Trophoblast cell (in vitro differentiated cells and primary cell): ENCODE measurements at regions not wholly inside any gene's neighbourhood (a gene's known extent, or its start where the extent isn't known, plus 50 kb on each side); places are given as distances from the start of the nearest gene placed in this dataset.

Source experiments
- DNase-seq, 2 donors: peaks; one replicate each; pipeline ENCODE4 v3.0.0-alpha.2; 2016
- H2AFZ ChIP-seq: 2 replicates; pipeline ENCODE4 v1.6.1; 2013; ENCODE audit warnings: low read length, moderate library complexity, mild to moderate bottlenecking; ENCODE audit not compliant: insufficient read depth, poor library complexity
- H2AK5ac ChIP-seq: 2 replicates; pipeline ENCODE4 v1.6.1; 2013; ENCODE audit warnings: mild to moderate bottlenecking, low read length
- H2BK120ac ChIP-seq: 2 replicates; pipeline ENCODE4 v1.6.1; 2013; ENCODE audit warnings: low read length, mild to moderate bottlenecking, moderate library complexity; ENCODE audit not compliant: insufficient read depth, poor library complexity
- H2BK12ac ChIP-seq: 2 replicates; pipeline ENCODE4 v1.6.1; 2013; ENCODE audit warnings: mild to moderate bottlenecking, low read length, moderate library complexity
- H2BK5ac ChIP-seq: 2 replicates; pipeline ENCODE4 v1.6.1; 2013; ENCODE audit warnings: low read length, low read depth, moderate library complexity, mild to moderate bottlenecking; ENCODE audit not compliant: poor library complexity
- H3K14ac ChIP-seq: 2 replicates; pipeline ENCODE4 v1.6.1; 2013; ENCODE audit warnings: mild to moderate bottlenecking, low read length
- H3K18ac ChIP-seq: 2 replicates; pipeline ENCODE4 v1.6.1; 2013; ENCODE audit warnings: mild to moderate bottlenecking, low read length
- H3K23ac ChIP-seq: 2 replicates; pipeline ENCODE4 v1.6.1; 2013; ENCODE audit warnings: low read length
- H3K27ac ChIP-seq: 2 replicates; pipeline ENCODE4 v1.5.1; 2013; ENCODE audit warnings: low read depth, mild to moderate bottlenecking, inconsistent platforms, low read length, moderate library complexity
- H3K27me3 ChIP-seq: 2 replicates; pipeline ENCODE4 v1.6.1; 2013; ENCODE audit warnings: inconsistent platforms, mild to moderate bottlenecking, low read length, moderate library complexity; ENCODE audit not compliant: insufficient read depth
- H3K36me3 ChIP-seq, 2 experiments: 1 replicate in 1 of 2; 2 replicates in 1 of 2; pipeline ENCODE4 v1.6.1; 2013; ENCODE audit warnings: low read length in 2 of 2, mild to moderate bottlenecking in 2 of 2, moderate library complexity in 1 of 2; ENCODE audit not compliant: insufficient read depth in 2 of 2, control insufficient read depth in 1 of 2
- H3K4ac ChIP-seq: 2 replicates; pipeline ENCODE4 v1.6.1; 2013; ENCODE audit warnings: low read depth, mild to moderate bottlenecking, low read length, moderate library complexity
- H3K4me1 ChIP-seq, 2 experiments: 1 replicate in 1 of 2; 2 replicates in 1 of 2; pipeline ENCODE4 v1.6.1; 2013; ENCODE audit warnings: low read length in 2 of 2, mild to moderate bottlenecking in 2 of 2, moderate library complexity in 1 of 2; ENCODE audit not compliant: insufficient read depth in 2 of 2, control insufficient read depth in 1 of 2
- H3K4me2 ChIP-seq: 2 replicates; pipeline ENCODE4 v1.6.1; 2013; ENCODE audit warnings: inconsistent platforms, mild to moderate bottlenecking, low read length, moderate library complexity
- H3K4me3 ChIP-seq: 2 replicates; pipeline ENCODE4 v1.5.1; 2013; ENCODE audit warnings: mild to moderate bottlenecking, low read depth, low read length, inconsistent platforms
- H3K79me1 ChIP-seq: one replicate; pipeline ENCODE4 v1.6.1; 2013; ENCODE audit warnings: low read length
- H3K79me2 ChIP-seq: 2 replicates; pipeline ENCODE4 v1.6.1; 2013; ENCODE audit warnings: low read length, mild to moderate bottlenecking; ENCODE audit not compliant: control insufficient read depth, insufficient read depth, poor library complexity
- H3K9ac ChIP-seq: 2 replicates; pipeline ENCODE4 v1.6.1; 2013; ENCODE audit warnings: mild to moderate bottlenecking, low read length
- H3K9me3 ChIP-seq: 2 replicates; pipeline ENCODE4 v1.6.1; 2013; ENCODE audit warnings: low read depth, mild to moderate bottlenecking, control low read depth, inconsistent platforms, low read length; ENCODE audit not compliant: insufficient read depth
- H4K12ac ChIP-seq: 2 replicates; pipeline ENCODE4 v1.6.1; 2013; ENCODE audit warnings: low read depth, mild to moderate bottlenecking, low read length, moderate library complexity
- H4K8ac ChIP-seq: 2 replicates; pipeline ENCODE4 v1.6.1; 2013; ENCODE audit warnings: low read depth, mild to moderate bottlenecking, low read length, moderate library complexity
- H4K91ac ChIP-seq: one replicate; pipeline ENCODE4 v1.6.1; 2013; ENCODE audit warnings: low read depth, mild to moderate bottlenecking, low read length, moderate library complexity
- WGBS: extraction: QIAGEN DNeasy Blood & Tissue Kit; methylation state at CpG from one replicate; pipeline ENCODE4 v1.1.7; 2013; ENCODE audit warnings: missing lambda C conversion rate; ENCODE audit not compliant: insufficient read length, insufficient coverage; ENCODE audit errors: extremely low coverage; 5-methylcytosine and 5-hydroxymethylcytosine counted together

DNA sequence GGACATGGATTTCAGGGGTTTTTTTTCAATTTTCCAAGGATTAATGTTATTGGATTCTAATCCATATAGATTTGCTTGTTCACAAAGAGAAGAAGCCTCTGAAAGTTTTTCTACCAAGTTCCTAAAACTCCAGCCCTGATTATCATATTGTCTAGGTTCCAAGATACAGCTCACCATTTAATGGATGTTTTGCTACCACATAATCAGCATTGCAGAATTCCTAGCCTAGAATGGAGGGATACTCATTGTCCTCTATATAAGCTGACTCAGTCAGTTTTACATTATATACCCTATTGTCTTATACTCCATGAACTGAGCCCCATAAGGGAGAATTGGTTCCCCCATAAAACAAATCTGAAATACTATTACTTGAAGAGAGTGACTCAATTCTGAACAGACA lies 664.7 kb upstream of the FAM241A start:
- Histone ChIP-seq H2BK12ac (no peak overlapping the region), H2AFZ (no peak overlapping the region), H3K9ac (no peak overlapping the region), H3K18ac (no peak overlapping the region), H4K12ac (no peak overlapping the region), H3K9me3 (no peaks in the 10 kb centered on the region), H3K36me3 (no peaks in the 10 kb centered on the region), H3K4me3 (no peak overlapping the region), H4K8ac (no peak overlapping the region), H3K4ac (no peak overlapping the region), H3K79me1 (no peaks in the 10 kb centered on the region), H4K91ac (no peak overlapping the region), H2AK5ac (no peak overlapping the region), H2BK120ac (no peak overlapping the region), H3K27me3 (no peaks in the 10 kb centered on the region), H3K4me2 (no peak overlapping the region), H3K4me1 (no peaks in the 10 kb centered on the region), H2BK5ac (no peak overlapping the region), H3K14ac (no peak overlapping the region), H3K79me2 (no peaks in the 10 kb centered on the region), H3K23ac (no peak overlapping the region), H3K27ac (no peak overlapping the region)
- DNase-seq = no peak

DNA sequence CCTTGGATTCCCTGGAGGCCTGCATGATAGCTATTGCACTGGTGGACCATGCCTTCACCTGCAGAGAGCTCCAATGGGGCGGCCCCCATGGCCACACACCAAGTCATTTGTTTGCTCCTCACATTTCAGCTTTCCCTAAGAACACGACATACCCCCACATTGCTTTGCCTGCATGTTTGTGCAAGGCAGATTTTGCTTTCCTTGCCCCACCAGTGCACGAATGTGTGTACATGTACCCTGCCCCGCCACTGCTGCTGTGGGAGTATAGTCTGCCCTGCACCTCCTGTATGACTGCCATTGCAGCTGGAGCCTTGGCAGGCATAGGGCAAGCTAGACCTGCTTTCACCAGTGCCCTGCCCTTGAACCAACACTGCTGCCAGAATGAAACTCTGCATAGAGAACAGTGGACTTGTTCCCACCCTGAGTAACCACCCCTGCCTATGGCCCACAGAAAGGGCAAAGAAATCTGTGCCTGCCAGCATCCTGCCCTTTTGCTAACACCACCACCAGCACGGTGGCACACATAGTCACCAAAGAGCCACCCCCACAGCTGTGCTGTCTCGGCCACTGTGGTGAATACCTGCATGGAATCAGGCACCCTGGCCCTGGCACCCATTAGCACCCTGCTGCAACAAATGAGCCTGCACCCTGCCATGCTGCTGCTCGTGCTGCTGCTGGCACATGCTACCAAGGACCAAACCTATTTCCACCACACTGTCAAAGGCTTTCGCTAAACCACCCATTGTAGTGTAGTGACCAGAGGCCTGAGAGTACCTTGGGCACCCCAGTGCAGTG lies 661.7 kb upstream of the FAM241A start:
- H3K18ac ChIP-seq = no peak overlapping the region
- H3K27ac ChIP-seq = no peak overlapping the region
- H3K4ac ChIP-seq = no peak overlapping the region
- H4K8ac ChIP-seq = no peak overlapping the region
- no peaks in the 10 kb centered on the region for H3K27me3 ChIP-seq
- H2BK120ac ChIP-seq = no peak overlapping the region
- H4K12ac ChIP-seq = no peak overlapping the region
- H3K23ac ChIP-seq = peak overlapping the region; percentile 49
- H3K79me2 ChIP-seq = no peaks in the 10 kb centered on the region
- no peak overlapping the region for H3K9ac ChIP-seq
- H2BK5ac ChIP-seq = no peak overlapping the region
- no peak overlapping the region for H4K91ac ChIP-seq
- H2AK5ac ChIP-seq = no peak overlapping the region
- H2BK12ac ChIP-seq = no peak overlapping the region
- H3K4me3 ChIP-seq = peak overlapping the region; percentile 13
- no peaks in the 10 kb centered on the region for H3K4me1 ChIP-seq
- no peak for DNase-seq
- no CpG with 5 or more reads among the region's 8 CpGs for WGBS
- no peak overlapping the region for H3K4me2 ChIP-seq
- no peak overlapping the region for H2AFZ ChIP-seq
- H3K9me3 ChIP-seq = no peaks in the 10 kb centered on the region
- H3K79me1 ChIP-seq = no peaks in the 10 kb centered on the region
- H3K14ac ChIP-seq = no peak overlapping the region
- H3K36me3 ChIP-seq = no peaks in the 10 kb centered on the region

DNA sequence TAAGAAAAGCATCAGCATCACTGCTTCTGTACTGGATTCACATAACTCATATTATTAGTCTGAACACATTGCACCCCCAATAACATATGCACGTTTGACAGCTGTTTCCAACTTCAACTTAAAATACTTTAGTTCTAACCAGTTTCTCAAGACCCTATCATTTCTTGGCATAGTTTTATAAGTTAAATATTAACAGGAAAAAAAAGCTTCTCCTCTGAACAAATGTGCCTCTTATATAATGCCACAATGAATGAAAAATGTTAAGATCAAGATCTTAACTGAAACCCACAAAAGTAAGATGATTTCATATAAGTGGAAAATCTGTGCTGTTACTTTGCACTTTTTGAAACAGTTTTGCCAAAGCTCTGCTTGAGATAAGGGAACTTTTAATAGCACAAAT lies 652.8 kb upstream of the FAM241A start:
- Histone ChIP-seq H3K79me2 (no peaks in the 10 kb centered on the region), H2AFZ (no peak overlapping the region), H3K4ac (no peak overlapping the region), H3K4me2 (no peak overlapping the region), H4K12ac (no peak overlapping the region), H3K27ac (no peak overlapping the region), H3K36me3 (no peaks in the 10 kb centered on the region), H2BK5ac (no peak overlapping the region), H3K9me3 (no peaks in the 10 kb centered on the region), H4K8ac (no peak overlapping the region), H3K79me1 (no peaks in the 10 kb centered on the region), H3K4me3 (no peak overlapping the region), H3K9ac (no peak overlapping the region), H2BK12ac (no peak overlapping the region), H4K91ac (no peak overlapping the region), H3K18ac (no peak overlapping the region), H3K27me3 (no peaks in the 10 kb centered on the region), H3K14ac (no peak overlapping the region), H3K4me1 (no peaks in the 10 kb centered on the region), H3K23ac (no peak overlapping the region), H2AK5ac (no peak overlapping the region), H2BK120ac (no peak overlapping the region)
- WGBS = no CpG with 5 or more reads among the region's 1 CpG
- DNase-seq = no peak

DNA sequence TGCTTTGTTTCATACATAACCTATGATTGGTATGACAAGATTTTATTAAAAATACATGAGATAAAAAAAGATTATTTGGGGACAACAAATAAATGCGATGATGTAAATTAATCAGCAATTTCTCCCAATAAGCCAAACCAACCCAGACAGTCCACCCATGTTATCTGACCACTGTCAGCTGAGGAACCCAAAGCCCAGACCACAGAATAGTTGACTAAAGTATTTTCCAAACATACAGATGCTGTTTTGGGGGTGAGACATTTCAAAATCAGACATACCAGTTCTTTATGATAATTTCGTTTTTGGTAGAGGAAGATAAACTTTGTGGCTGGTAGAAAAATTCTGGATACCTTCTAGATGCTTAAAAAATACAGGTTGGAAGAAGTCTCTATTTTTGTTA lies 650.8 kb upstream of the FAM241A start:
- no peaks in the 10 kb centered on the region for H3K36me3 ChIP-seq
- H3K4me3 ChIP-seq = no peak overlapping the region
- DNase-seq = no peak
- no peaks in the 10 kb centered on the region for H3K27me3 ChIP-seq
- H2BK120ac ChIP-seq = no peak overlapping the region
- no peak overlapping the region for H4K91ac ChIP-seq
- H3K4ac ChIP-seq = no peak overlapping the region
- H4K12ac ChIP-seq = no peak overlapping the region
- H3K79me1 ChIP-seq = no peaks in the 10 kb centered on the region
- H3K4me2 ChIP-seq = no peak overlapping the region
- H3K18ac ChIP-seq = no peak overlapping the region
- H3K27ac ChIP-seq = no peak overlapping the region
- H3K4me1 ChIP-seq = no peaks in the 10 kb centered on the region
- H3K79me2 ChIP-seq = no peaks in the 10 kb centered on the region
- H2BK5ac ChIP-seq = no peak overlapping the region
- H2AK5ac ChIP-seq = no peak overlapping the region
- no peak overlapping the region for H3K14ac ChIP-seq
- H2BK12ac ChIP-seq = no peak overlapping the region
- H3K23ac ChIP-seq = no peak overlapping the region
- H3K9me3 ChIP-seq = no peaks in the 10 kb centered on the region
- no peak overlapping the region for H3K9ac ChIP-seq
- H4K8ac ChIP-seq = no peak overlapping the region
- no peak overlapping the region for H2AFZ ChIP-seq
- WGBS = no CpG with 5 or more reads among the region's 2 CpGs
